ENCODE measurements at regions not wholly inside any gene's neighbourhood (a gene's known extent, or its start where the extent isn't known, plus 50 kb on each side); places are given as distances from the start of the nearest gene placed in this dataset.
"Not testable (repeated sequence)": the region's sequence is repeated elsewhere in the genome, so short reads cannot be mapped to it uniquely, and the experiment has no call there.

GRCh38 chr7:52689912-52690311 lies 345.5 kb upstream of the POM121L12 start:
- DNase-seq = no peak

GRCh38 chr7:52685333-52685732 lies 350.1 kb upstream of the POM121L12 start:
- DNase-seq = no peak

- no peak for DNase-seq
Measured at GRCh38 chr7:52684388-52684787, 351.0 kb upstream of the POM121L12 start.

- no peak for DNase-seq
Measured at GRCh38 chr7:52682993-52683392, 352.4 kb upstream of the POM121L12 start.

GRCh38 chr7:52670608-52671225 lies 364.7 kb upstream of the POM121L12 start:
- DNase-seq = no peak

- DNase-seq = no peak
Measured at GRCh38 chr7:52669031-52669430, 366.4 kb upstream of the POM121L12 start.

GRCh38 chr7:52668435-52668834 lies 367.0 kb upstream of the POM121L12 start:
- DNase-seq = no peak

- no peak for DNase-seq
Measured at GRCh38 chr7:52659178-52659577, 376.3 kb upstream of the POM121L12 start.

- DNase-seq = no peak
Measured at GRCh38 chr7:52656098-52656497, 379.3 kb upstream of the POM121L12 start.

GRCh38 chr7:52652621-52653020 lies 382.8 kb upstream of the POM121L12 start:
- DNase-seq = no peak

- DNase-seq = no peak
Measured at GRCh38 chr7:52648872-52649271, 386.6 kb upstream of the POM121L12 start.

GRCh38 chr7:52647046-52647445 lies 388.4 kb upstream of the POM121L12 start:
- DNase-seq = no peak

GRCh38 chr7:52639981-52640380 lies 395.5 kb upstream of the POM121L12 start:
- DNase-seq = no peak

- no peak for DNase-seq
Measured at GRCh38 chr7:52639126-52639525, 396.3 kb upstream of the POM121L12 start.

GRCh38 chr7:52635021-52635420 lies 400.4 kb upstream of the POM121L12 start:
- no peak for DNase-seq

- DNase-seq = no peak
Measured at GRCh38 chr7:52620849-52621248, 414.6 kb upstream of the POM121L12 start.

GRCh38 chr7:52616552-52616951 lies 418.9 kb upstream of the POM121L12 start:
- no peak for DNase-seq

- no peak for DNase-seq
Measured at GRCh38 chr7:52615021-52615695, 420.3 kb upstream of the POM121L12 start.

GRCh38 chr7:52609511-52609910 lies 425.9 kb upstream of the POM121L12 start:
- no peak for DNase-seq

- no peak for DNase-seq
Measured at GRCh38 chr7:52592698-52593097, 442.7 kb upstream of the POM121L12 start.

GRCh38 chr7:52586704-52587103 lies 448.7 kb upstream of the POM121L12 start:
- DNase-seq = no peak

GRCh38 chr7:52584041-52584440 lies 451.4 kb upstream of the POM121L12 start:
- no peak for DNase-seq

- DNase-seq = not testable (repeated sequence)
Measured at GRCh38 chr7:52573141-52573540, 462.3 kb upstream of the POM121L12 start.

- DNase-seq = no peak
Measured at GRCh38 chr7:52571026-52571425, 464.4 kb upstream of the POM121L12 start.

GRCh38 chr7:52569151-52569550 lies 466.3 kb upstream of the POM121L12 start:
- no peak for DNase-seq

All from CD4-positive, alpha-beta T cell treated with Interleukin-6 for 4 hours (primary cell).